H1 (cell line): ENCODE measurements at regions not wholly inside any gene's neighbourhood (a gene's known extent, or its start where the extent isn't known, plus 50 kb on each side); places are given as distances from the start of the nearest gene placed in this dataset.

Experiments used
- CHD2 ChIP-seq: IDR thresholded peaks from 2 replicates; pipeline ENCODE4 v1.6.1; 2012; ENCODE audit warnings: low read length, improper control_type of control experiment
- CTCF ChIP-seq, 3 experiments: IDR thresholded peaks; 1 replicate in 2 of 3; 2 replicates in 1 of 3; pipeline versions ENCODE4 v1.5.1 to v1.6.1; 2011; ENCODE audit warnings: low read length in 3 of 3, mild to moderate bottlenecking in 3 of 3, inconsistent platforms in 2 of 3, low read depth in 1 of 3, moderate library complexity in 1 of 3; ENCODE audit not compliant: insufficient read depth in 1 of 3; ENCODE audit errors: control extremely low read depth in 1 of 3
- POLR2A ChIP-seq, 2 experiments: IDR thresholded peaks; 1 replicate in 1 of 2; 2 replicates in 1 of 2; pipeline ENCODE4 v1.6.1; 2011; ENCODE audit warnings: low read depth in 2 of 2, low read length in 2 of 2, mild to moderate bottlenecking in 2 of 2; ENCODE audit errors: control extremely low read depth in 1 of 2
- SUZ12 ChIP-seq: fragments of 200-600 bp; sonication (generic); IDR thresholded peaks from 2 replicates; pipeline ENCODE4 v1.6.1; 2012; ENCODE audit warnings: mild to moderate bottlenecking, inconsistent platforms, low read length, moderate library complexity, mixed read lengths
- YY1 ChIP-seq: IDR thresholded peaks from 2 replicates; pipeline ENCODE4 v1.6.1; 2011; ENCODE audit warnings: low read depth, mild to moderate bottlenecking, low read length

GRCh38 chr3:82671466-82671865, 910.0 kb upstream of the GBE1 start:
- TF ChIP-seq CTCF (IDR thresholded peaks at IDR 0.05; ENCODE audit: control extremely low read depth in 1 of 3, insufficient read depth in 1 of 3, low read depth in 1 of 3, low read length in 3 of 3): no peak
- no peak for TF ChIP-seq YY1
- no peak for TF ChIP-seq CHD2
- no peak for TF ChIP-seq SUZ12
- no peak for TF ChIP-seq POLR2A (IDR thresholded peaks at IDR 0.05; ENCODE audit: control extremely low read depth in 1 of 2, low read depth in 2 of 2, low read length in 2 of 2)
